ENCODE measurements at regions not wholly inside any gene's neighbourhood (a gene's known extent, or its start where the extent isn't known, plus 50 kb on each side); places are given as distances from the start of the nearest gene placed in this dataset.

- no peak for DNase-seq
Measured at GRCh38 chr15:88378188-88378637, 89.0 kb downstream of the MRPL46 start.

- no peak for DNase-seq
Measured at GRCh38 chr15:88377509-88377908, 89.7 kb downstream of the MRPL46 start.

- DNase-seq = no peak
Measured at GRCh38 chr15:88376574-88377174, 90.5 kb downstream of the MRPL46 start.

- DNase-seq = no peak
Measured at GRCh38 chr15:88375234-88375927, 91.8 kb downstream of the MRPL46 start.

- no peak for DNase-seq
Measured at GRCh38 chr15:88365124-88365523, 102.1 kb downstream of the MRPL46 start.

GRCh38 chr15:88348579-88349230 is 92.2 kb upstream of the NTRK3 start:
- DNase-seq = no peak

- no peak for DNase-seq
Measured at GRCh38 chr15:88345962-88346361, 89.4 kb upstream of the NTRK3 start.

- DNase-seq = no peak
Measured at GRCh38 chr15:88344786-88345185, 88.2 kb upstream of the NTRK3 start.

- DNase-seq = no peak
Measured at GRCh38 chr15:88342666-88343065, 86.1 kb upstream of the NTRK3 start.

- no peak for DNase-seq
Measured at GRCh38 chr15:88341653-88342052, 85.1 kb upstream of the NTRK3 start.

- no peak for DNase-seq
Measured at GRCh38 chr15:88341006-88341405, 84.5 kb upstream of the NTRK3 start.

- DNase-seq = no peak
Measured at GRCh38 chr15:88337993-88338392, 81.5 kb upstream of the NTRK3 start.

GRCh38 chr15:88335074-88335473 is 78.5 kb upstream of the NTRK3 start:
- no peak for DNase-seq

GRCh38 chr15:88334436-88334835 is 77.9 kb upstream of the NTRK3 start:
- no peak for DNase-seq

GRCh38 chr15:88331291-88331690 is 74.8 kb upstream of the NTRK3 start:
- DNase-seq = peak; percentile 8

GRCh38 chr15:88326924-88327323 is 70.4 kb upstream of the NTRK3 start:
- no peak for DNase-seq

- no peak for DNase-seq
Measured at GRCh38 chr15:88324741-88325065, 68.2 kb upstream of the NTRK3 start.

GRCh38 chr15:88323976-88324740 is 67.6 kb upstream of the NTRK3 start:
- DNase-seq = no peak

GRCh38 chr15:88323468-88323867 is 66.9 kb upstream of the NTRK3 start:
- DNase-seq = no peak

GRCh38 chr15:88322461-88322860 is 65.9 kb upstream of the NTRK3 start:
- no peak for DNase-seq

- no peak for DNase-seq
Measured at GRCh38 chr15:88321271-88321670, 64.7 kb upstream of the NTRK3 start.

GRCh38 chr15:88316586-88316985 is 60.0 kb upstream of the NTRK3 start:
- no peak for DNase-seq

GRCh38 chr15:88315221-88315878 is 58.8 kb upstream of the NTRK3 start:
- no peak for DNase-seq

Data from dermis blood vessel endothelial cell (primary cell).